Sigmoid colon (tissue), 4 donors: ENCODE measurements at regions not wholly inside any gene's neighbourhood (a gene's known extent, or its start where the extent isn't known, plus 50 kb on each side); places are given as distances from the start of the nearest gene placed in this dataset.

ENCODE experiments used
- EP300 ChIP-seq, 4 donors: sonication (generic); formaldehyde crosslinking; IDR thresholded peaks; one replicate each; pipeline ENCODE4 v1.6.1; 2017; ENCODE audit warnings: antibody characterized with exemption in 4 of 4
- POLR2A ChIP-seq, 2 donors: fragments of 450-650 bp; IDR thresholded peaks; one replicate each; pipeline ENCODE4 v1.6.1; 2016; ENCODE audit warnings: antibody characterized with exemption in 2 of 2, mild to moderate bottlenecking in 2 of 2, moderate library complexity in 2 of 2
- POLR2AphosphoS5 ChIP-seq, 4 donors: sonication (generic); formaldehyde crosslinking; IDR thresholded peaks; one replicate each; pipeline ENCODE4 v1.6.1; 2017; ENCODE audit warnings: antibody characterized with exemption in 4 of 4
- TF ChIP-seq, protein P1 (sequence below), 4 experiments: fragments of 450-650 bp in 3 of 4; fragments of 200-600 bp in 1 of 4; IDR thresholded peaks; one replicate each; pipeline ENCODE4 v1.5.1; 2016 to 2019; ENCODE audit warnings: antibody characterized with exemption in 4 of 4, mild to moderate bottlenecking in 3 of 4, moderate library complexity in 2 of 4

DNA sequence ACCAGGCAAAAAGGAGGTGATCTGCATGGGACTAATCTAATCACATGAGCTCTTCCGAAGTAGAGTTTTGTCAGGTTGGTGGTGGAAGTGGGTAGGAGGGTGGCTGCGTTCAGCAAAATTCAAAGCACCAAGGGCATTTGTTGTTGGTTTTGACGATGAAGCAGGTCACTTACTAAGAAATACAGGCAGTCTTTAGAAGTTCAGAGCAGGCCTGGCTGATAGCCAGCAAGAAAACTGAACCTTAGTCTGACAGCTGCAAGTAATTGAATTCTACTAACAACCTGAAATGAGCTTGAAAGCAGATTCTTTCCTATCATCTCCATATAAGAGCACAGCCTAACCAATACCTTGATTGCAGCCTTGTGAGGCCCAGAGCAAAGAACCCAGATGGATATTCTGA, 505.8 kb downstream of the KLHL13 start:
- TF ChIP-seq, protein P1, sequence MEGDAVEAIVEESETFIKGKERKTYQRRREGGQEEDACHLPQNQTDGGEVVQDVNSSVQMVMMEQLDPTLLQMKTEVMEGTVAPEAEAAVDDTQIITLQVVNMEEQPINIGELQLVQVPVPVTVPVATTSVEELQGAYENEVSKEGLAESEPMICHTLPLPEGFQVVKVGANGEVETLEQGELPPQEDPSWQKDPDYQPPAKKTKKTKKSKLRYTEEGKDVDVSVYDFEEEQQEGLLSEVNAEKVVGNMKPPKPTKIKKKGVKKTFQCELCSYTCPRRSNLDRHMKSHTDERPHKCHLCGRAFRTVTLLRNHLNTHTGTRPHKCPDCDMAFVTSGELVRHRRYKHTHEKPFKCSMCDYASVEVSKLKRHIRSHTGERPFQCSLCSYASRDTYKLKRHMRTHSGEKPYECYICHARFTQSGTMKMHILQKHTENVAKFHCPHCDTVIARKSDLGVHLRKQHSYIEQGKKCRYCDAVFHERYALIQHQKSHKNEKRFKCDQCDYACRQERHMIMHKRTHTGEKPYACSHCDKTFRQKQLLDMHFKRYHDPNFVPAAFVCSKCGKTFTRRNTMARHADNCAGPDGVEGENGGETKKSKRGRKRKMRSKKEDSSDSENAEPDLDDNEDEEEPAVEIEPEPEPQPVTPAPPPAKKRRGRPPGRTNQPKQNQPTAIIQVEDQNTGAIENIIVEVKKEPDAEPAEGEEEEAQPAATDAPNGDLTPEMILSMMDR (IDR thresholded peaks at IDR 0.05) = no peak
- no peak for TF ChIP-seq POLR2A (IDR thresholded peaks at IDR 0.05)
- TF ChIP-seq POLR2AphosphoS5 (IDR thresholded peaks at IDR 0.05) = no peak
- no peak for TF ChIP-seq EP300 (IDR thresholded peaks at IDR 0.05)
